HEK293T (cell line): ENCODE measurements at regions not wholly inside any gene's neighbourhood (a gene's known extent, or its start where the extent isn't known, plus 50 kb on each side); places are given as distances from the start of the nearest gene placed in this dataset.

ENCODE experiments used
- BHLHE40 ChIP-seq: fragments of 450-650 bp; IDR thresholded peaks from 2 replicates; pipeline ENCODE4 v1.6.1; 2016; ENCODE audit warnings: mild to moderate bottlenecking, moderate library complexity, borderline replicate concordance
- FOXA1 ChIP-seq: fragments of 450-650 bp; IDR thresholded peaks from 2 replicates; pipeline ENCODE4 v1.6.1; 2016; ENCODE audit warnings: mild to moderate bottlenecking
- FOXK2 ChIP-seq: fragments of 450-650 bp; IDR thresholded peaks from 2 replicates; pipeline ENCODE4 v1.6.1; 2016; ENCODE audit warnings: mild to moderate bottlenecking
- FOXM1 ChIP-seq: fragments of 450-650 bp; IDR thresholded peaks from 2 replicates; pipeline ENCODE4 v1.6.1; 2017; ENCODE audit warnings: mild to moderate bottlenecking, borderline replicate concordance
- HDGF ChIP-seq: fragments of 450-650 bp; IDR thresholded peaks from 2 replicates; pipeline ENCODE4 v1.6.1; 2017; ENCODE audit warnings: antibody characterized with exemption, borderline replicate concordance
- NFRKB ChIP-seq: fragments of 450-650 bp; IDR thresholded peaks from 2 replicates; pipeline ENCODE4 v1.6.1; 2016; ENCODE audit warnings: mild to moderate bottlenecking, moderate library complexity
- SP1 ChIP-seq: fragments of 450-650 bp; IDR thresholded peaks from 2 replicates; pipeline ENCODE4 v1.6.1; 2017
- SUZ12 ChIP-seq: fragments of 450-650 bp; IDR thresholded peaks from 2 replicates; pipeline ENCODE4 v1.6.1; 2016; ENCODE audit warnings: mild to moderate bottlenecking
- ZNF384 ChIP-seq: fragments of 450-650 bp; IDR thresholded peaks from 2 replicates; pipeline ENCODE4 v1.6.1; 2016

DNA sequence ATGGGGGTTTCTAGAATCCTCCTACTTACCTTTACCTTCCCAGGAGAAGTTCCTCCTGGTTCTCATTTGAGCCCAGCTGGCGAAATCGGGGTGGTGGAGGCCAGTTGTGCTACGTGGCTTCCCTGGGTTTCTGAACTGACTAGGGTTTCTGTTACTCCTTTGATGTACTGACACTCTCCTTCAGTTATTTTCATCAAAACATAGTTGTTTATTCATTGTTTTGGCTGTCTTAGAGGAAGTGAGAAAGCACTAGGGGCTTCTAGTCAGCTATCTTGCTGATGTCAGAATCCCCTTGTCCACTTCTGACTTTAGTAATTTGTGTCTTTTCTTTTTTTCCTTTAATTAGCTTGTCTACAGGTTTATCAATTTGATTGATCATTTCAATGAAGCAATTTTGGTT, 332.2 kb upstream of the TANK start:
- TF ChIP-seq ZNF384, result no peak
- no peak for TF ChIP-seq BHLHE40
- TF ChIP-seq SUZ12, result no peak
- no peak for TF ChIP-seq NFRKB
- no peak for TF ChIP-seq FOXK2
- no peak for TF ChIP-seq SP1
- no peak for TF ChIP-seq HDGF
- no peak for TF ChIP-seq FOXM1
- no peak for TF ChIP-seq FOXA1
